ENCODE measurements at regions not wholly inside any gene's neighbourhood (a gene's known extent, or its start where the extent isn't known, plus 50 kb on each side); places are given as distances from the start of the nearest gene placed in this dataset.

DNA sequence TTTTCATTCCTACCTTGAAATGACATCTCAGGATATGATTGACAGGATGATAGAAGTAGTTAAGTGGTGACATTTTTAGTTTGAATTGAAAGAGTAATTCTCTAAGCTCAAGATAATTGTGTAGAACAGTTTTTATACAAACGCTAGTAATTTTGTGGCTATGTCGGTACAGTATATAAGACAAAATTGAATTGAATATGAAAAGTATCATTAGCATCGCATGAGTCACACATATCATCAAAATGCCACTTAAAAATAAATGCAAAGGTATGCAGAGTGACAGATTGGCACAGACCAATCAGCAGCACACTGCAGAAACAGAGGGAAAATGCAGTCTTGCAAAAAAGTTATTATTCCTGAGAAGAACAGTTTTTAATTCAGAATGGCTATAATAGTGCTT, 608.2 kb upstream of the NETO1 start:
- no peaks in the 10 kb centered on the region for H3K36me3 ChIP-seq (ENCODE audit: control insufficient read depth in 1 of 2, insufficient read depth in 2 of 2, low read length in 2 of 2)
- no peak overlapping the region for H3K27ac ChIP-seq (ENCODE audit: low read length)

DNA sequence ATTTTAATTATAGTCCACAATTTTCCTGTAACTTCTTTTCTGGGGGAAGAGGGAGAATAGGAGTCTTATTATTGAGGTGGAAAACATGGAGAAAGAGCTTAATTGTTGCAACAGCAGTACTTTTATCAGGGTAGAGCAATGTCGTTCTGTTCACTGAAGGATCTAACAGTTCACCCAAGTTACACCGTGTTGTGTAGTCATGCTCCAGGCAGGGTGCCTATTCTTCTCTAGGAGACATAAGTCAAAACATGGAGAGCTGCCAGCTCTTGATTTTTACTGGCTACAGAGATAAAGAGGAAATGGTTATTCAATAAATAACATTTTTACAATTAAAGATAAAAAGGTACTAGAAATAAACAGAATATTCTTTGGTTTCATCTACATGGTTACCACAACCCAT, 594.3 kb upstream of the NETO1 start:
- Histone ChIP-seq H3K4me3 (ENCODE audit: low read depth in 1 of 2, low read length in 2 of 2) (no peak overlapping the region), H3K36me3 (ENCODE audit: control insufficient read depth in 1 of 2, insufficient read depth in 2 of 2, low read length in 2 of 2) (no peaks in the 10 kb centered on the region), H3K4me1 (ENCODE audit: control insufficient read depth in 1 of 2, insufficient read depth in 2 of 2, low read length in 2 of 2) (no peaks in the 10 kb centered on the region), H3K27ac (ENCODE audit: low read length) (no peak overlapping the region), H3K27me3 (ENCODE audit: low read depth, low read length) (no peaks in the 10 kb centered on the region), H3K9me3 (ENCODE audit: control insufficient read depth in 1 of 2, low read length in 2 of 2) (no peaks in the 10 kb centered on the region)

More for the DNA sequence above, 608.2 kb upstream of the NETO1 start:
- H3K9me3 ChIP-seq (ENCODE audit: control insufficient read depth in 1 of 2, low read length in 2 of 2) = no peaks in the 10 kb centered on the region
- no peaks in the 10 kb centered on the region for H3K27me3 ChIP-seq (ENCODE audit: low read depth, low read length)
- no peak overlapping the region for H3K4me3 ChIP-seq (ENCODE audit: low read depth in 1 of 2, low read length in 2 of 2)
- no peaks in the 10 kb centered on the region for H3K4me1 ChIP-seq (ENCODE audit: control insufficient read depth in 1 of 2, insufficient read depth in 2 of 2, low read length in 2 of 2)

GRCh38 chr18:73461780-73462059, 593.9 kb upstream of the NETO1 start:
- Histone ChIP-seq H3K9me3 (ENCODE audit: control insufficient read depth in 1 of 2, low read length in 2 of 2) (no peaks in the 10 kb centered on the region), H3K27ac (ENCODE audit: low read length) (no peak overlapping the region), H3K36me3 (ENCODE audit: control insufficient read depth in 1 of 2, insufficient read depth in 2 of 2, low read length in 2 of 2) (no peaks in the 10 kb centered on the region), H3K4me1 (ENCODE audit: control insufficient read depth in 1 of 2, insufficient read depth in 2 of 2, low read length in 2 of 2) (no peaks in the 10 kb centered on the region), H3K27me3 (ENCODE audit: low read depth, low read length) (no peaks in the 10 kb centered on the region), H3K4me3 (ENCODE audit: low read depth in 1 of 2, low read length in 2 of 2) (no peak overlapping the region)

DNA sequence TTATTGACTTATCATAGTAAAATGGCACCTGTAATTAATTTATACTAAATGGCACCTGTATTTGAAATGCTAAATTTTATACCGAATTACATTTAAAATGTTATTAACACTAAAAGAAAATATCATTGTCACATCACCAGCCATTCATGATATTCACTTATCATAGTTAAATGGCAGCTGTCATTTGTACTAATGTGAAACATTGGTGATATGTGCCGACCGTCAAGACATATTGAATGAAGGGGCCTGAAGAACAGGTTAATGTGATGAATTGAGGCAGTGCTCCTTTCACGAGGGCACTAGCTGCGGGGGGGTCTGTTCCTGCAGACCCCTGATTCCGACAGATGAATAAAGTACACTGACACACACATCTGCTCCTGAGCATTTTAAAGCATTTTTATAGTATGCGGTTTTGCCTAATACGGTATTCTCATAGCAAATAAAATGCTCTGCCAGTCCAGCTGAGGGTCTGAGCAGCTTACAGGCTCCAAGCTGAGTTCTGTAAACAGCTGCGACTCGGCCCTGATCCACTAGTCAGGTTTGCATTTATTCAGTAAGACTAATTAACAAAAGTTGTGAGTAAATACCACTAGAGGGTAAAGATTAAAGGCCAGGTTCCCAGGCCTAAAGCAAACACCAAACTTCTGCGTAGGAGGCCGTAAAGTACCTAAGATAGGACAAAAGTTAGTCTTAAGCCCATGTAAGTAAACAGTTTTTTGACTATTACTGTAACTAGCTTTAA, 593.4 kb upstream of the NETO1 start:
- Histone ChIP-seq H3K4me3 (ENCODE audit: low read depth in 1 of 2, low read length in 2 of 2) (no peak overlapping the region), H3K9me3 (ENCODE audit: control insufficient read depth in 1 of 2, low read length in 2 of 2) (no peaks in the 10 kb centered on the region), H3K27ac (ENCODE audit: low read length) (no peak overlapping the region), H3K27me3 (ENCODE audit: low read depth, low read length) (no peaks in the 10 kb centered on the region), H3K4me1 (ENCODE audit: control insufficient read depth in 1 of 2, insufficient read depth in 2 of 2, low read length in 2 of 2) (no peaks in the 10 kb centered on the region), H3K36me3 (ENCODE audit: control insufficient read depth in 1 of 2, insufficient read depth in 2 of 2, low read length in 2 of 2) (no peaks in the 10 kb centered on the region)

- H3K27ac ChIP-seq (ENCODE audit: low read length) = no peak overlapping the region
- H3K9me3 ChIP-seq (ENCODE audit: control insufficient read depth in 1 of 2, low read length in 2 of 2) = no peaks in the 10 kb centered on the region
- no peaks in the 10 kb centered on the region for H3K4me1 ChIP-seq (ENCODE audit: control insufficient read depth in 1 of 2, insufficient read depth in 2 of 2, low read length in 2 of 2)
- no peaks in the 10 kb centered on the region for H3K27me3 ChIP-seq (ENCODE audit: low read depth, low read length)
- no peak overlapping the region for H3K4me3 ChIP-seq (ENCODE audit: low read depth in 1 of 2, low read length in 2 of 2)
- H3K36me3 ChIP-seq (ENCODE audit: control insufficient read depth in 1 of 2, insufficient read depth in 2 of 2, low read length in 2 of 2) = no peaks in the 10 kb centered on the region
Observed at GRCh38 chr18:73458186-73458964, 590.6 kb upstream of the NETO1 start.

GRCh38 chr18:73456643-73457042, 588.9 kb upstream of the NETO1 start:
- Histone ChIP-seq H3K9me3 (ENCODE audit: control insufficient read depth in 1 of 2, low read length in 2 of 2) (no peaks in the 10 kb centered on the region), H3K4me1 (ENCODE audit: control insufficient read depth in 1 of 2, insufficient read depth in 2 of 2, low read length in 2 of 2) (no peaks in the 10 kb centered on the region), H3K27me3 (ENCODE audit: low read depth, low read length) (no peaks in the 10 kb centered on the region), H3K36me3 (ENCODE audit: control insufficient read depth in 1 of 2, insufficient read depth in 2 of 2, low read length in 2 of 2) (no peaks in the 10 kb centered on the region), H3K27ac (ENCODE audit: low read length) (no peak overlapping the region), H3K4me3 (ENCODE audit: low read depth in 1 of 2, low read length in 2 of 2) (no peak overlapping the region)

DNA sequence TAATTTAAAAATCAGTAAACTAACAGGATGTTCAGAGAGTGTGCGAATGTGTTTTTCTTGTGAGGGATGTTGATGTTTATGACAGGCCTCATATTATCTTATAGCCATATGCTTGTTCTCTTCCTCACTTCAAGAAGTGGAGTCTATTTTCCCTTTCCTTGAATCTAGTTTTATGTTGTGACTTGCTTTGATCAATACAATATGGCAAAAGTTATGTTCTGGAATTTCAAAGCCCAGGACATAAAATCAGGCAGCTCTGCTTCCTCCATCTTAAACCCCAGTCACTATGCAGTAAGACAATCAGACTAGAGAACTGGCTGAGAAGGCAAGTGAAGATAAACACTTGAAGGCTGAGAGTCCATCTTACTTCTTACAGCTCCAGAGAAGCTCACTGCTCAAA, 585.1 kb upstream of the NETO1 start:
- peaks cover 0 to 7% of the 10 kb centered on the region in 2 donors for H3K9me3 ChIP-seq (ENCODE audit: control insufficient read depth in 1 of 2, low read length in 2 of 2)
- H3K27ac ChIP-seq (ENCODE audit: low read length) = no peak overlapping the region
- H3K27me3 ChIP-seq (ENCODE audit: low read depth, low read length) = no peaks in the 10 kb centered on the region
- H3K4me1 ChIP-seq (ENCODE audit: control insufficient read depth in 1 of 2, insufficient read depth in 2 of 2, low read length in 2 of 2) = no peaks in the 10 kb centered on the region
- H3K36me3 ChIP-seq (ENCODE audit: control insufficient read depth in 1 of 2, insufficient read depth in 2 of 2, low read length in 2 of 2) = no peaks in the 10 kb centered on the region
- no peak overlapping the region for H3K4me3 ChIP-seq (ENCODE audit: low read depth in 1 of 2, low read length in 2 of 2)

DNA sequence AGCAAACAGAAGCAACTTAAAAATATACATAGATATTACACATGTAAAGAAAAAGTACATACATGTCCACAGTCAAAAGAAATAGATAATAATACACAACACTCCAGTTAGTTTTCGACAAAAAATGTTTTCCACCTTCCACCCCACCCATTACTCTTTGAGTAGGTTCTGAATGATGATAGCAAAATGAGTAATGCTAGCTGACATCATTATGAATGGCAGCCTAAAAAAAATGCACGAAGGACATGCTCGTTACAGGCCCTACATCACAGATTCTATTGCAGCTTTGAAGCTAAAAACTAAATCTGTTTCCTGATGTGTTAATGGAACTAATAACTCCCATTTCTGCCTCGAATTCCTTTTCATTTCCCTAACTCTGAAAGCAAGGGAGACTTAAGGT, 578.7 kb upstream of the NETO1 start:
- Histone ChIP-seq H3K4me3 (ENCODE audit: low read depth in 1 of 2, low read length in 2 of 2) (no peak overlapping the region), H3K36me3 (ENCODE audit: control insufficient read depth in 1 of 2, insufficient read depth in 2 of 2, low read length in 2 of 2) (no peaks in the 10 kb centered on the region), H3K27me3 (ENCODE audit: low read depth, low read length) (no peaks in the 10 kb centered on the region), H3K27ac (ENCODE audit: low read length) (no peak overlapping the region), H3K9me3 (ENCODE audit: control insufficient read depth in 1 of 2, low read length in 2 of 2) (peaks cover 0 to 7% of the 10 kb centered on the region in 2 donors), H3K4me1 (ENCODE audit: control insufficient read depth in 1 of 2, insufficient read depth in 2 of 2, low read length in 2 of 2) (no peaks in the 10 kb centered on the region)

GRCh38 chr18:73431620-73432019, 563.8 kb upstream of the NETO1 start:
- H3K4me1 ChIP-seq (ENCODE audit: control insufficient read depth in 1 of 2, insufficient read depth in 2 of 2, low read length in 2 of 2) = no peaks in the 10 kb centered on the region

GRCh38 chr18:73421010-73421409, 553.2 kb upstream of the NETO1 start:
- no peak overlapping the region for H3K4me3 ChIP-seq (ENCODE audit: low read depth in 1 of 2, low read length in 2 of 2)
- no peaks in the 10 kb centered on the region for H3K27me3 ChIP-seq (ENCODE audit: low read depth, low read length)
- H3K36me3 ChIP-seq (ENCODE audit: control insufficient read depth in 1 of 2, insufficient read depth in 2 of 2, low read length in 2 of 2) = no peaks in the 10 kb centered on the region
- H3K4me1 ChIP-seq (ENCODE audit: control insufficient read depth in 1 of 2, insufficient read depth in 2 of 2, low read length in 2 of 2) = no peaks in the 10 kb centered on the region
- no peak overlapping the region for H3K27ac ChIP-seq (ENCODE audit: low read length)
- H3K9me3 ChIP-seq (ENCODE audit: control insufficient read depth in 1 of 2, low read length in 2 of 2) = peaks cover 0 to 8% of the 10 kb centered on the region in 2 donors

More at GRCh38 chr18:73431620-73432019, 563.8 kb upstream of the NETO1 start:
- Histone ChIP-seq H3K27me3 (ENCODE audit: low read depth, low read length) (no peaks in the 10 kb centered on the region), H3K27ac (ENCODE audit: low read length) (no peak overlapping the region), H3K9me3 (ENCODE audit: control insufficient read depth in 1 of 2, low read length in 2 of 2) (peaks cover 0 to 4% of the 10 kb centered on the region in 2 donors), H3K4me3 (ENCODE audit: low read depth in 1 of 2, low read length in 2 of 2) (no peak overlapping the region), H3K36me3 (ENCODE audit: control insufficient read depth in 1 of 2, insufficient read depth in 2 of 2, low read length in 2 of 2) (no peaks in the 10 kb centered on the region)

GRCh38 chr18:73419531-73419930, 551.7 kb upstream of the NETO1 start:
- no peak overlapping the region for H3K27ac ChIP-seq (ENCODE audit: low read length)
- H3K27me3 ChIP-seq (ENCODE audit: low read depth, low read length) = no peaks in the 10 kb centered on the region
- no peaks in the 10 kb centered on the region for H3K4me1 ChIP-seq (ENCODE audit: control insufficient read depth in 1 of 2, insufficient read depth in 2 of 2, low read length in 2 of 2)
- H3K9me3 ChIP-seq (ENCODE audit: control insufficient read depth in 1 of 2, low read length in 2 of 2) = peaks cover 0 to 8% of the 10 kb centered on the region in 2 donors
- H3K4me3 ChIP-seq (ENCODE audit: low read depth in 1 of 2, low read length in 2 of 2) = no peak overlapping the region
- H3K36me3 ChIP-seq (ENCODE audit: control insufficient read depth in 1 of 2, insufficient read depth in 2 of 2, low read length in 2 of 2) = no peaks in the 10 kb centered on the region
